HL-60 (cell line): ENCODE measurements at regions not wholly inside any gene's neighbourhood (a gene's known extent, or its start where the extent isn't known, plus 50 kb on each side); places are given as distances from the start of the nearest gene placed in this dataset.

ENCODE experiments used
- CTCF ChIP-seq: IDR thresholded peaks from one replicate; pipeline ENCODE4 v1.5.1; 2011; ENCODE audit warnings: low read length, control low read depth, inconsistent platforms; ENCODE audit not compliant: insufficient read depth
- GABPA ChIP-seq: IDR thresholded peaks from 2 replicates; pipeline ENCODE4 v1.6.1; 2012; ENCODE audit warnings: low read depth
- POLR2AphosphoS5 ChIP-seq: IDR thresholded peaks from 2 replicates; pipeline ENCODE4 v1.6.1; 2012; ENCODE audit warnings: low read depth
- REST ChIP-seq: IDR thresholded peaks from 2 replicates; pipeline ENCODE4 v1.6.1; 2012; ENCODE audit warnings: low read depth; ENCODE audit not compliant: insufficient replicate concordance

DNA sequence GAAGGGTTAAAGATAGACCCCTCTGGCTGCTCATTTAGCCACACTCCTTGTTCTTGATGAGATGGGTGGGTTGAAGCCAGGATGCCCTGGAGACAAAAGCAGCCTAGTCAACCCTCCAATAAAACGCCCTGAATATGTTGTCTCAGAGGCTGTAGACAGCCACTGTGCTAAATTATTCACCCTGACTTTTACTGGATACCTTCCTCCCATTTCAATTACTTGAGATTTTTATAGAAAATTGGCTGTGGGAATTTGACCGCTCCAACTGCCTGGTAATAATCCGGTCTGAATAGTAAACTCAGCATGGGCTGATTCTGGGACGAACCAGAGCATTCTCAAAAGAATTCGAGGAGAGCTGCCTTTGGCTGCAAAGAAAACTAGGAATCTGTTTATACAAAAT is 104.2 kb downstream of the SNX18 start:
- TF ChIP-seq CTCF, result no peak
- no peak for TF ChIP-seq POLR2AphosphoS5
- TF ChIP-seq GABPA, result no peak
- no peak for TF ChIP-seq REST
